Activated T-cell treated with anti-CD3 and anti-CD28 coated beads, Interleukin-2, amount 50 U/mL, for 72 hours (primary cell): ENCODE measurements at regions not wholly inside any gene's neighbourhood (a gene's known extent, or its start where the extent isn't known, plus 50 kb on each side); places are given as distances from the start of the nearest gene placed in this dataset.
"Not testable (repeated sequence)": the region's sequence is repeated elsewhere in the genome, so short reads cannot be mapped to it uniquely, and the experiment has no call there.

ENCODE experiments used
- ATAC-seq, 2 donors: fragments of 150-1000 bp; cut with Tn5 transposase; replicated peaks in 1 of 2; 2 replicates each; pipeline ENCODE4 v1.10.0; 2021; ENCODE audit warnings: moderate library complexity in 2 of 2, mild to moderate bottlenecking in 1 of 2
- DNase-seq, 2 donors: peaks; one replicate each; pipeline ENCODE4 v3.0.0; 2021 to 2022; ENCODE audit warnings: mixed read lengths in 1 of 2
- H3K27ac Mint-ChIP-seq: one replicate; pipeline ENCODE4 v1.8.0; 2022; ENCODE audit warnings: mild to moderate bottlenecking, moderate library complexity, mixed read lengths
- H3K27me3 Mint-ChIP-seq: one replicate; pipeline ENCODE4 v1.8.0; 2022; ENCODE audit warnings: low read depth, mixed read lengths
- H3K36me3 Mint-ChIP-seq, 2 donors: one replicate each; pipeline ENCODE4 v1.8.0; 2022; ENCODE audit warnings: mixed read lengths in 2 of 2, mild to moderate bottlenecking in 1 of 2; ENCODE audit not compliant: insufficient read depth in 2 of 2
- H3K4me1 Mint-ChIP-seq: one replicate; pipeline ENCODE4 v1.8.0; 2022; ENCODE audit warnings: low read depth, mixed read lengths
- H3K4me3 Mint-ChIP-seq, 2 donors: one replicate each; pipeline ENCODE4 v1.8.0; 2022; ENCODE audit warnings: mild to moderate bottlenecking in 2 of 2, mixed read lengths in 2 of 2, moderate library complexity in 2 of 2
- H3K9me3 Mint-ChIP-seq, 2 donors: one replicate each; pipeline ENCODE4 v1.8.0; 2022; ENCODE audit warnings: mixed read lengths in 2 of 2

DNA sequence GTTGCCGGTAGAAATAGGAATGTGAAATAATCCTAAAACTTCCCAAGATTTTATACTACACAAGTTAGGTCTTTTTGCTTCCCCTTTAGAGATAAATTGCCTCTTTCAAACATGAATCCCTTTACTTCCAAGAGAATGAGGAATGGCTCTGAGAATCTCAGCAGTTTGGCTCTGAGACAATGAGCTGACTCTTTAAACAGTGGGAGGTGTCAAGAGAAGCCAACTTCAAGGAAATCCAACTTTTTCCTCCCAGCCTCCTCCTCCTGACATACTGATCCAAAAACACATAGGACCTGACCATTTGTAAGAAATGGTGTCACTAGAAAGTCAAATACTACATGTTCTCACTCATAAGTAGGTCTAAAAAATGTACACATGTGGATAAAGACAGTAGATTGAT is 154.2 kb downstream of the ALDH8A1 start:
- Mint-ChIP-seq H3K4me3 (no peak overlapping the region), H3K27ac (no peak overlapping the region), H3K36me3 (peaks cover 4 to 9% of the 10 kb centered on the region in 2 donors), H3K9me3 (peaks cover 7 to 10% of the 10 kb centered on the region in 2 donors), H3K27me3 (peaks cover under 1% of the 10 kb centered on the region), H3K4me1 (no peaks in the 10 kb centered on the region)
- ATAC-seq (no peak), DNase-seq (no peak)

- Mint-ChIP-seq H3K4me1 (no peaks in the 10 kb centered on the region), H3K36me3 (peaks cover 9 to 13% of the 10 kb centered on the region in 2 donors), H3K27me3 (peaks cover 6% of the 10 kb centered on the region), H3K9me3 (peaks cover 11 to 15% of the 10 kb centered on the region in 2 donors), H3K27ac (no peak overlapping the region), H3K4me3 (no peak overlapping the region)
- DNase-seq (no peak), ATAC-seq (no peak)
Observed at GRCh38 chr6:134795001-134795400, 154.9 kb downstream of the ALDH8A1 start.

GRCh38 chr6:134791243-134791843 is 158.6 kb downstream of the ALDH8A1 start:
- DNase-seq, H3K27ac Mint-ChIP-seq, H3K4me1 Mint-ChIP-seq, H3K4me3 Mint-ChIP-seq, ATAC-seq, H3K27me3 Mint-ChIP-seq: not testable (repeated sequence)
- Mint-ChIP-seq H3K36me3 (peaks cover 9 to 14% of the 10 kb centered on the region in 2 donors), H3K9me3 (peaks cover 11 to 15% of the 10 kb centered on the region in 2 donors)

DNA sequence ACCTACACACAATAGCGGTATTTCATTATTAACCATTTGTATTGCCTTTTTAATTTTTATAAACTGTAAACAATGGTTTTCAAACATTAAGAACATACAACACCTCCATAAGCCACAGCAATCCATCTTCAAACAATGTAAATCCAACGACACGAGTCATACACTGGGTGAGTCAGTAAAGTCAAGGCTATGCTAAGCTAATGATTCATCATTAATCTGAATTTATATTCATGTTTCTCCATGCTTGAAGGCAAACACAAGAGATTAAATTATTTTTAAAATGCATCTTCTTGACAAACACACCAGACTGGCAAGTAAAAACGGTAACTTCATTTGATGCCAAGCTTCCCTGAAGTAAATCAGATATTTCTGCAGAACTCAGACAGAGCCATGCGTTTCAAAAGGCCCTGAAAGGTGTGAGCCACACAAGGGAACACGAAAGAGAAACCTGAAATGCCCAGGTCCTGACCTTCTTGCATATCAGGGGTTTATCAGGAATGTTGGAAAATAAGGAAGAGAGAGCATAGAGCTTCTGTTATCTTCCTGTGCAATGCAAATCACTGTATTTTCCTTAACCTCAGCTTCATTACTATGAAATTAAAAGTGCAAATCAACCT is 162.5 kb downstream of the ALDH8A1 start:
- no peak overlapping the region for H3K27ac Mint-ChIP-seq
- no peak overlapping the region for H3K4me3 Mint-ChIP-seq
- ATAC-seq, result no peak
- H3K36me3 Mint-ChIP-seq, result peaks cover 9 to 12% of the 10 kb centered on the region in 2 donors
- H3K4me1 Mint-ChIP-seq, result no peaks in the 10 kb centered on the region
- H3K9me3 Mint-ChIP-seq, result peaks cover 7 to 13% of the 10 kb centered on the region in 2 donors
- peaks cover 6% of the 10 kb centered on the region for H3K27me3 Mint-ChIP-seq
- DNase-seq, result no peak

DNA sequence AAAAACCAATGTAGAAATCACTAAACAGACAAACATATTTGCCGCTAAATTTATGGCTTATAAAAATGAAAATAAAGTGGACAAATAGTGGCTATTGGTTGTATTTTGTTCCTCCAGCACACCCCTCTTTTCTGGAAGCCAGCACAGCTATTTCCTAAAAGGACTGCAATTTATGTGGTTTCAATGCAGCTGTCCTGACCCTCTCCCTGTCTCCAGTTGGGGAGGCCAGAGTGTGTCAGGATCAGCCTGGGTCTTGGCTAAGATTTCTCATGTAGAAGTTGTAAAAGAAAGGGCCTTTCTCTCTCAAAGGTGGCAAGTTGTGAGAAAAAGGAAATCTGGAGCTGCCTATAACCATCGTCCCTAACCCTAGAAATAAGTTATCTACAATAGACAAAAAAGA is 165.6 kb downstream of the ALDH8A1 start:
- no peaks in the 10 kb centered on the region for H3K4me1 Mint-ChIP-seq

DNA sequence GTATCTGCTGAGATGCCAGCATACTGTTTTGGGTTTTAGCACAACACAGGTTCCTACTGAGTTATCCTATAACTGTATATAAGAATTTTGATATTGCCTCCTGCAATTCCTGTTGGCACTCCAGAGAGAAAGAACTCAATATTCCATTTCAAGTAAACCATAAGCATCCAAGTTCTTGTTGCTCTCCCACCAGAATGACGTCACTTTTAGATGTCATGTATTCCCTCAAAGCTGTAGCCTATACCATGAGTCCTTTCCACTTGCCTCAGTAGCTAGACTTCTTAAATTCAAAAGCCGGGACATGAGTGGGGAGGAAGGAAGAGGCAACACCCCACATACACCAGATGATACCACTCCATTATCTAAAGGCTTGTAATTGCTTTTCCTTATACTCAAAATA is 171.5 kb downstream of the ALDH8A1 start:
- Mint-ChIP-seq H3K9me3 (peaks cover 6 to 10% of the 10 kb centered on the region in 2 donors), H3K27me3 (peaks cover 9% of the 10 kb centered on the region), H3K36me3 (peaks cover 0 to 3% of the 10 kb centered on the region in 2 donors), H3K27ac (no peak overlapping the region), H3K4me1 (no peaks in the 10 kb centered on the region), H3K4me3 (no peak overlapping the region)
- ATAC-seq (no peak), DNase-seq (no peak)

More for the DNA sequence above, 165.6 kb downstream of the ALDH8A1 start:
- no peak overlapping the region for H3K4me3 Mint-ChIP-seq
- no peak overlapping the region for H3K27ac Mint-ChIP-seq
- DNase-seq (no peak), ATAC-seq (no peak)
- peaks cover 1 to 4% of the 10 kb centered on the region in 2 donors for H3K9me3 Mint-ChIP-seq
- no peaks in the 10 kb centered on the region for H3K27me3 Mint-ChIP-seq
- peaks cover 0 to 3% of the 10 kb centered on the region in 2 donors for H3K36me3 Mint-ChIP-seq

DNA sequence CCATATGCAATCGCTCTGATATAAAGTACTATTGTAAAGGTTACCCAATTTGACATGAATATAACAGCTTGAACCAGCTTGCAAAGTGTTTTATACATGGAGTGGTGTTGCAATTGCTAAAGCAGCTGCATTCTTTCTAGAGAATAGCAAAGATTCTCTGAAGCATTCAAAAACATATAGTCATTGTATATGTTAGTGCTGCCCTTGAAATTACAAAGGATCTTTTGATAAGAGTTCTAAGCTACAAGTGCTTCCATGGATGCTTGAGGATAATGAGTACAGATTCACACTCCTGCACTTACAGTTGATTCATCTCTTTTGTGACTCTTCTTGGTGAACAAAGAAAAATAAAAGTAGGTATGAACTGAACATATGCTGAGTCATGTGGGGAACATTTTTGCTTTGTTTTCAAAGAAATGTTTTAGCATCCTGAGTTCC is 175.7 kb downstream of the ALDH8A1 start:
- no peak for ATAC-seq
- H3K9me3 Mint-ChIP-seq, result peaks cover 5% of the 10 kb centered on the region in 2 donors

DNA sequence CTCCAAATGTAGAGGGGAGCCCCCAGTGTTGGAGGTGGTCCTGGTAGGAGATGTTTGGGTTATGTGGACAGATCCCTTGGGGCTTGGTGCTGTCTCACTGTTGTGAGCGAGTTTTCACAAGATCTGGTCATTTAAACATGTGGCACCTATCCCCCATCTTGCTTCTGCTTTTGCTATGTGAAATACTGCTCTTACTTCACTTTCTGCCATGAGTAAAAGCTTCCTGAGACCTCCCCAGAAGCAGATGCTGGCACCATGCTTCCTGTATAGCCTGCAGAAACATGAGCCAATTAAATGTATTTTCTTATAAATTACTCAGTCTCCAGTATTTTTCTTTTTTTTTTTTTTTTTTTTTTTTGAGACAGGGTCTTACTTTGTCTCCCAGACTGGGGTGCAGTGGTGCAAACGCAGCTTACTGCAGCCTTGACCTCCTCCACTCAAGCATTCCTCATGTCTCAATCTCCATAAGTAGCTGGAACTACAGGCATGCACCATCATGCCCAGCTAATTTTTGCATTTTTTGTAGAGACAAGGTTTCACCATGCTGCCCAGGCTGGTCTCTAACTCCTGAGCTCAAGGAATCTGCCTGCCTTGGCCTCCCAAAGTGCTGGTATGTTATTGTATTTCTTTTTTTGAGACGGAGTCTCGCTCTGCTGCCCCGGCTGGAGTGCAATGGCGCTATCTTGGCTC is 177.1 kb downstream of the ALDH8A1 start:
- H3K27ac Mint-ChIP-seq, result no peak overlapping the region
- peaks cover 19% of the 10 kb centered on the region for H3K27me3 Mint-ChIP-seq
- H3K4me1 Mint-ChIP-seq, result no peaks in the 10 kb centered on the region
- ATAC-seq (no peak), DNase-seq (no peak)
- no peaks in the 10 kb centered on the region for H3K36me3 Mint-ChIP-seq
- peaks cover 4 to 5% of the 10 kb centered on the region in 2 donors for H3K9me3 Mint-ChIP-seq
- no peak overlapping the region for H3K4me3 Mint-ChIP-seq

More for the DNA sequence above, 175.7 kb downstream of the ALDH8A1 start:
- H3K27me3 Mint-ChIP-seq, result peaks cover 9% of the 10 kb centered on the region
- H3K36me3 Mint-ChIP-seq, result no peaks in the 10 kb centered on the region
- no peaks in the 10 kb centered on the region for H3K4me1 Mint-ChIP-seq
- H3K27ac Mint-ChIP-seq, result no peak overlapping the region
- no peak overlapping the region for H3K4me3 Mint-ChIP-seq
- DNase-seq, result no peak

- Mint-ChIP-seq H3K9me3 (peaks cover 0 to 2% of the 10 kb centered on the region in 2 donors), H3K36me3 (no peaks in the 10 kb centered on the region), H3K4me3 (no peak overlapping the region), H3K27ac (no peak overlapping the region), H3K27me3 (peaks cover 25% of the 10 kb centered on the region), H3K4me1 (no peaks in the 10 kb centered on the region)
- ATAC-seq (no peak), DNase-seq (no peak)
Observed at GRCh38 chr6:134768931-134769330, 181.0 kb downstream of the ALDH8A1 start.

DNA sequence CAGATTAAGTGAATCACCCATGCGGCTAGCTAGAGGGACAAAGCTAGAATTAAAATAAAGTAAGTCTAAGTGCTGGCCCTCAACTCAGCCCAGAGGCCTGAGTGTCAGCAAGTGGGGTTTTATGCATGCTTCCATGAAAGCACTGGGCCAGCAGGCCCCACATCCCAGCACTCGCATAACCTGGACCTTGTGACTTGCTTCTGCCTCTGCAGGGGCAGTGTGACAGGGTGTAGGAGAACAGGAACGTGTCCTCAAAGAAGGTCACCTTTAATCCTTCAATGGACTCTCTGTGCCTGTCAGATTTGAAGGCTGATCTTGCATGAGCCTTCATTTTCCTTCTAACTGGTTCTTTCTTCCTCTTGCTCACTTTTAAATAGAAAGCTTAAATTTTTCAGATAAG is 183.4 kb downstream of the ALDH8A1 start:
- Mint-ChIP-seq H3K36me3 (no peaks in the 10 kb centered on the region), H3K27me3 (peaks cover 25% of the 10 kb centered on the region), H3K4me1 (no peaks in the 10 kb centered on the region), H3K4me3 (no peak overlapping the region), H3K27ac (no peak overlapping the region), H3K9me3 (peaks cover 0 to 2% of the 10 kb centered on the region in 2 donors)
- ATAC-seq (no peak), DNase-seq (no peak)

DNA sequence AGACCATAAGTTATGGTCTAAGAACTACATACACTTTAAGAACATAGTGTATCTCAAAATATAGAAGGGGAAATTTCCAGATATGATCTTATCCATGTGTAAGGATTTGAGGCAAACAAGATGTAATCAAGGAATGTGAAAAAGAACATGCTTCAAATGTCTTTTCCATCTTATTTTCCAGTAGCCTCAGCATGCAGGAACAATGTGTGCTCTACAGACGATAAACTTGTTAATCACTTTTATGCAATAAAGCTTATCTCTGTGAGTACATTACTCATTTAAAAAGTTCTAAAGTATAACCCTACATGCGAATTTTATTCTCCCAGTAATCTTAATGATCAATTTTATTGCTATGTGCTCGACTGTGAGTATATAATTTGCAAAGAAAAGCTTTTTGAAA is 185.2 kb downstream of the ALDH8A1 start:
- H3K4me1 Mint-ChIP-seq, result no peaks in the 10 kb centered on the region
- H3K4me3 Mint-ChIP-seq, result no peak overlapping the region
- H3K27ac Mint-ChIP-seq, result no peak overlapping the region
- DNase-seq (no peak), ATAC-seq (no peak)
- H3K9me3 Mint-ChIP-seq, result peaks cover 0 to 2% of the 10 kb centered on the region in 2 donors
- H3K36me3 Mint-ChIP-seq, result no peaks in the 10 kb centered on the region
- H3K27me3 Mint-ChIP-seq, result peaks cover 25% of the 10 kb centered on the region

- not testable (repeated sequence) for H3K4me3 Mint-ChIP-seq, H3K27ac Mint-ChIP-seq, H3K36me3 Mint-ChIP-seq, DNase-seq, H3K4me1 Mint-ChIP-seq, H3K9me3 Mint-ChIP-seq, ATAC-seq
- peaks cover 18% of the 10 kb centered on the region for H3K27me3 Mint-ChIP-seq
Observed at GRCh38 chr6:134763575-134763974, 186.3 kb downstream of the ALDH8A1 start.

- Mint-ChIP-seq H3K27me3 (peaks cover 5% of the 10 kb centered on the region), H3K9me3 (no peaks in the 10 kb centered on the region), H3K4me3 (no peak overlapping the region), H3K4me1 (no peaks in the 10 kb centered on the region), H3K27ac (no peak overlapping the region), H3K36me3 (no peaks in the 10 kb centered on the region)
- no peak for ATAC-seq
- DNase-seq, result no peak
Observed at GRCh38 chr6:134758621-134759020, 191.3 kb downstream of the ALDH8A1 start.
